ENCODE measurements at regions not wholly inside any gene's neighbourhood (a gene's known extent, or its start where the extent isn't known, plus 50 kb on each side); places are given as distances from the start of the nearest gene placed in this dataset.

GRCh38 chr9:88819476-88819875 is 171.8 kb upstream of the S1PR3 start:
- TF ChIP-seq POLR2A (IDR thresholded peaks at IDR 0.05; ENCODE audit: low read depth, low read length) (no peak), CEBPB (IDR thresholded peaks at IDR 0.05; ENCODE audit: low read depth, low read length) (no peak), CHD1 (IDR thresholded peaks at IDR 0.05; ENCODE audit: low read depth, low read length) (no peak), FOS (IDR thresholded peaks at IDR 0.05; ENCODE audit: low read depth, low read length) (no peak), ELK1 (IDR thresholded peaks at IDR 0.05; ENCODE audit: borderline replicate concordance, low read depth, low read length) (no peak), MAFK (IDR thresholded peaks at IDR 0.05; ENCODE audit: low read depth, low read length) (no peak), CTCF (conservative IDR thresholded peaks at IDR 0.05; ENCODE audit: low read depth, low read length) (no peak), BHLHE40 (IDR thresholded peaks at IDR 0.05; ENCODE audit: low read depth, low read length) (no peak)

Data from IMR-90 (cell line).